Testis (tissue), 2 donors: ENCODE measurements at regions not wholly inside any gene's neighbourhood (a gene's known extent, or its start where the extent isn't known, plus 50 kb on each side); places are given as distances from the start of the nearest gene placed in this dataset.
A peak's percentile ranks its signal among the peaks of the same experiment; 100 is the strongest.

Experiments used
- DNase-seq: peaks from one replicate; pipeline ENCODE4 v3.0.0-alpha.2; 2019
- H3K27ac ChIP-seq, 2 donors: fragments of 200-600 bp; sonication (generic); one replicate each; pipeline ENCODE4 v1.5.1; 2019
- H3K27me3 ChIP-seq: fragments of 200-600 bp; sonication (generic); one replicate; pipeline ENCODE4 v1.5.1; 2019
- H3K36me3 ChIP-seq: fragments of 200-600 bp; sonication (generic); one replicate; pipeline ENCODE4 v1.5.1; 2017; ENCODE audit warnings: low read depth; ENCODE audit errors: missing control alignments
- H3K4me1 ChIP-seq: fragments of 200-600 bp; sonication (generic); one replicate; pipeline ENCODE4 v1.5.1; 2019
- H3K4me3 ChIP-seq, 2 donors: fragments of 200-600 bp; sonication (generic); one replicate each; pipeline ENCODE4 v1.5.1; 2017 to 2019
- H3K9me3 ChIP-seq: fragments of 200-600 bp; sonication (generic); one replicate; pipeline ENCODE4 v1.5.1; 2017
- CTCF ChIP-seq, 3 experiments: fragments of 450-650 bp in 2 of 3; fragments of 200-600 bp in 1 of 3; sonication (generic) in 1 of 3; IDR thresholded peaks; one replicate each; pipeline ENCODE4 v1.5.1; 2016 to 2019; ENCODE audit warnings: antibody characterized with exemption in 3 of 3, mild to moderate bottlenecking in 2 of 3, moderate library complexity in 1 of 3
- POLR2A ChIP-seq: fragments of 450-650 bp; IDR thresholded peaks from one replicate; pipeline ENCODE4 v1.6.1; 2017; ENCODE audit warnings: antibody characterized with exemption, mild to moderate bottlenecking, moderate library complexity
- WGBS, 2 donors: methylation state at CpG; one replicate each; pipeline ENCODE4 v1.1.5; 2018; 5-methylcytosine and 5-hydroxymethylcytosine counted together
- intact Hi-C: fragments of 100-400 bp; cut with DNase I; formaldehyde crosslinking; loops from one replicate; pipeline ENCODE4 v1.15.1; 2023; ENCODE audit warnings: low total_unique reads

GRCh38 chr14:97073622-97074021, 276.4 kb downstream of the VRK1 start:
- Histone ChIP-seq H3K9me3 (no peaks in the 10 kb centered on the region), H3K4me3 (no peak overlapping the region), H3K4me1 (no peaks in the 10 kb centered on the region), H3K36me3 (no peaks in the 10 kb centered on the region), H3K27ac (no peak overlapping the region), H3K27me3 (no peaks in the 10 kb centered on the region)
- no peak for TF ChIP-seq CTCF (IDR thresholded peaks at IDR 0.05)
- TF ChIP-seq POLR2A: no peak
- intact Hi-C loops: no loop called here
- no peak for DNase-seq
- 92 to 94% methylated on average over 5 of the region's 5 CpGs for WGBS, 2 donors

- 60% methylated on average over 6 of the region's 6 CpGs for WGBS, 2 donors
- no peak for DNase-seq
Observed at GRCh38 chr14:97074456-97074855, 277.3 kb downstream of the VRK1 start.

GRCh38 chr14:97074856-97075255, 277.7 kb downstream of the VRK1 start:
- Histone ChIP-seq H3K4me3 (no peak overlapping the region), H3K4me1 (no peaks in the 10 kb centered on the region), H3K36me3 (no peaks in the 10 kb centered on the region), H3K27ac (no peak overlapping the region), H3K9me3 (no peaks in the 10 kb centered on the region), H3K27me3 (no peaks in the 10 kb centered on the region)
- intact Hi-C loops: no loop called here
- WGBS, 2 donors: 25 to 36% methylated on average over 6 of the region's 6 CpGs
- TF ChIP-seq POLR2A (no peak), CTCF (IDR thresholded peaks at IDR 0.05) (no peak)
- DNase-seq: no peak

More at GRCh38 chr14:97074456-97074855, 277.3 kb downstream of the VRK1 start:
- no peaks in the 10 kb centered on the region for H3K4me1 ChIP-seq
- no peak overlapping the region for H3K27ac ChIP-seq
- no peaks in the 10 kb centered on the region for H3K27me3 ChIP-seq
- H3K36me3 ChIP-seq: no peaks in the 10 kb centered on the region
- TF ChIP-seq POLR2A (no peak), CTCF (IDR thresholded peaks at IDR 0.05) (no peak)
- H3K9me3 ChIP-seq: no peaks in the 10 kb centered on the region
- intact Hi-C loops: no loop called here
- no peak overlapping the region for H3K4me3 ChIP-seq

- intact Hi-C loops: no loop called here
- Histone ChIP-seq H3K9me3 (no peaks in the 10 kb centered on the region), H3K27me3 (no peaks in the 10 kb centered on the region), H3K36me3 (no peaks in the 10 kb centered on the region), H3K27ac (no peak overlapping the region), H3K4me3 (no peak overlapping the region), H3K4me1 (no peaks in the 10 kb centered on the region)
- WGBS, 2 donors: 34 to 53% methylated on average over 8 of the region's 8 CpGs
- DNase-seq: peak; percentile 31
- TF ChIP-seq POLR2A: no peak
- TF ChIP-seq CTCF (IDR thresholded peaks at IDR 0.05): no peak
Observed at GRCh38 chr14:97077253-97077653, 280.1 kb downstream of the VRK1 start.

GRCh38 chr14:97077687-97078086, 280.5 kb downstream of the VRK1 start:
- WGBS, 2 donors: 75 to 77% methylated on average over 4 of the region's 4 CpGs
- Histone ChIP-seq H3K27me3 (no peaks in the 10 kb centered on the region), H3K4me3 (no peak overlapping the region), H3K4me1 (no peaks in the 10 kb centered on the region), H3K36me3 (no peaks in the 10 kb centered on the region), H3K9me3 (no peaks in the 10 kb centered on the region), H3K27ac (no peak overlapping the region)
- intact Hi-C loops: no loop called here
- no peak for DNase-seq
- TF ChIP-seq POLR2A: no peak
- no peak for TF ChIP-seq CTCF (IDR thresholded peaks at IDR 0.05)
